NCI-H82 treated with DMSO at 0.1 percent for 48 hours (cell line): ENCODE measurements at regions not wholly inside any gene's neighbourhood (a gene's known extent, or its start where the extent isn't known, plus 50 kb on each side); places are given as distances from the start of the nearest gene placed in this dataset.
A peak's percentile ranks its signal among the peaks of the same experiment; 100 is the strongest.

Experiments used
- DNase-seq: peaks from one replicate; lab custom pipeline; 2025; ENCODE audit not compliant: unreplicated experiment; lab: John Stamatoyannopoulos, UW

DNA sequence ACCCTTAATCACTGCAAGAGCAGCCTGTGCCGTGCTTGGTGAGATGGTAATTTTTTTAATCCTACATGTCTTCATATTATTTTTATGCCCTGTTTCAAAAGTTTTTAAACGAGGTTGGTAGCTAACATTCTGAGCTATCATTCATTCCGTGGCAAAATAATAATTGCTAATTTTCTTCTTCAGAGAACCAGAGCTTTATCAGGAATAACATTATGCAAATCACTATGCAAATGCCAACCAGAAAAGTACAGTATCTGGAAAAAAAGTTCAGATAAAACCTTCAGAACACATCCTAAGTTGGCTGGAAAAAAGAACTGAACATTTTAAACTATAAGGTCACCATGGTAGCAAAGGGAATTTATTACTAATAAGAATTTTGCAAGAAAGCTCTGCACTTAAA lies 165.1 kb upstream of the NABP1 start:
- DNase-seq = no peak

DNA sequence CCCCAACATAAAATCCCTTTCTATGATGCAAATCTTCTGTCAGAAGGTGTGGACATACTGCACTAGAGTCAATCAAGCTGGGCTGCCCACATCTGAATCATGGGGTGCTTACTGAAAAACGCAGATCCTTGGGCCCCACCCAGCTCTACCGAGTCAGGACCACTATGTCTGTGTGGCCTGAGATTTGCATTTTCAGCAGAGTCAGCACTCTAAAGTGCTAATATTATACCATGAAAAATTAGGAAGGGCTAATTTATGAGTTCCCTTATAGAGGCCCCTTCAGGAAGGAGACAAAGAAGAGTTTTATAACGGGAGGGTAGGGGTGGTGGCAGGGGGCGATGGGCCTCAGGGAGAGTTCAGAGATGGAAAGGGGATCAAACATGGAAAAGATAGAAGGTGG lies 163.3 kb upstream of the NABP1 start:
- DNase-seq = no peak

DNA sequence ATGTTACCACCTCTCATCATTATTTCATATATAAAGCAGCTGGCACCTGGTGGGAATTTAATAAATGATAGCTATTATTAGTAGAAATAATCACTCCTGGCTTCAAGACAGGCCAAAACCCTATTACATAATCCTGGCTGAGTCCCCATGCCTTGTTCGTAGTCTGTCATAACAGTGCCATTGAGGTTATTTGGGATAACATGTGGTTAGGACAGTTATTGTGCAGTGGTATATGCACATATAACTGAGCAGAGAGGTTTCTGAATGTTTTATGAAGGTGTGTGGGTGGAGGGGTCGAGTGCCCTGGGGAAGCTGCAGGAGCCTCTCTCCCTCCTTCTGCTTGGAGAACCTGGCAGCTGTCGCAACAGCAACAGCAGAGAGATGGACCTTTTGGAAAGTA lies 162.4 kb upstream of the NABP1 start:
- DNase-seq = no peak

DNA sequence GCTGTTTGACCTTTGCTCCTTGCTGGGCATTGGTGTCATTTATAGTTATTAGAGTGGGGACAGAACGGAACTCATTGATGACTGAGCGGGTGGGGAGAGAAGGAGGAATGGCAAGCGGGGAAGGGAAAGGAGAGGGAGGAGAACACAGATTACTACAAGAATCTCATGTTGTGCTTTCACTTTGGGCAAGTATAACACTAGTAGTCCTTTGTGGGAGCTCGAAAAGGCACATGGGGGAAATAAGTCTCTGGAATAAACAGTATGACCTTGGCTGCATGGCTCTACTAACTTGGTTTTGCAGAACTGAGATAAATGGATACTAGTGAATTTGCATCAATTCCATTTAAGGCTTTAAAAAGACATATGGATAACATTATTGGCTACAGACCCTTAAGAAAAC lies 161.7 kb upstream of the NABP1 start:
- DNase-seq = no peak

DNA sequence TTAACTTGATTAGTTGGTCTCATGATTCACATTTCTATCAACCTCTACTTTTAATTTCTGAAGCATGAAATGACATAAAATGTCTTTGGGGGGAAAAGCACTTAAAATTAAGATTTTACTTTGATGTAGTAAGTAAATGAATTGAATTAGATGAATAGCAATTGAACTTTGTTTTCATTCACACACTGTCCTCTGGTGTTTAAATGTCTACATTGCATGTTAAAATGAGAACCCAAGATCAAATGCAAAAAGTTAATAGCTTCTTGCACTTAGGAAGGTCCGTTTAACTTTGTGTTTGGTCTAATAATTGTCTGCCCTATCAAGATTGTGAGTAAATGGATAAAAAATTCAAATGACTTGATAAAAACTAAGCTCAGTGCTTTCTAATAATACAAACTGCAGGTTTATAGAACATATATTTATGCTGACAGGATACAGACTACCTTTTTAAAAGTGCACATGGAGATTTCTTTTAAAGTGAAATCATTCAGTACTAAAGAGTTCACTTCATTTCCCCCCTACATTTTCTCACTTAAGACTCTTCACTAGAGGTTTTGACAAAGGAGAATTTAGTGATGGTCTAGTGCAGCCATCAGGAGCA lies 156.2 kb upstream of the NABP1 start:
- no peak for DNase-seq

DNA sequence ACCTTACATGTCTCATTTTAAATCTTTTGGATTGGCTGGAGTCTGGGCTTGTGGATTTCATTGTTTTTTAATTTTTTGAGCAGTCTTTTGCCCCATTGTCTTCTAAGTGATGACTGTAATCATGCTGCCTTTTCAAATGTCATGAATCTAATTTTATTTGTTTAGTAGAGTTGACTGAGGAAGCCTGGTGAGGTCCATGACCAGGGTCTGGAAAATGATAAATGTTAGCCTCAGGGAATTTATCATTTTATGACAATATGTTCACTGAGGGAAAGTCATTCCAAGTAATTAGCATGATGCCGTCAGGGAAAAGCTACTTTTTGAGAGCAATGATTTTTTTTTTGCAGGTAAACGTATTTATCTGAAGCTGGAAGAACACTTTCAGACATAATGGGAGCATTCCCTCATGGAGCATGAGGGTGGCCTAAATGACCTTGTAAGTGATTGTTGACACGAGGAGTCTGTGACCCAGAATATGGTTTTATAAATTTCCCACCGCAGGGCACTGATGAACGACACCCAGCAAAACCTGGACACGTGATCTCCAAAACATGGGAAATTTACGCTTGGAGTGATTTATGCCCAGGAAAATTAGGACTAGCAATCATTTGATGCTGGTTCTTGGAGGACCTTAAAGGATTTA lies 155.3 kb upstream of the NABP1 start:
- no peak for DNase-seq

DNA sequence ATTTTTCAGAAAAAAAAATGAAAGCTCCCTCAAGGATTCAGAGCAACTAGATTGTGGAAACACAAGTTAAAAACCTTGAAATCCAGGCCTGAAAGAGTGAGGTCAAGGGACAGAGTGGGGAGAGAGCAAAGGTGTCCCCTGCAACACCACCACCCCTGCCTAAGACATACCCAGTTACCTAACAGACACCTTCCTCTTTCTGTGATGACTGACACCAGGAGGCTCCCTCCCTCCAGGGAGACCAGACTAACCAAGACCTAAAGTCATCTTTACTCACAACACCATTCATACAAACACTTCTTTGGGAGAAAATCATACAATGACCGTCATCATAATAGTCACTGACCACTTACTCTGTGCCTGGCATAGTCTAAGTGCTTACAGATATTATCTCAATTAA lies 151.8 kb upstream of the NABP1 start:
- no peak for DNase-seq

DNA sequence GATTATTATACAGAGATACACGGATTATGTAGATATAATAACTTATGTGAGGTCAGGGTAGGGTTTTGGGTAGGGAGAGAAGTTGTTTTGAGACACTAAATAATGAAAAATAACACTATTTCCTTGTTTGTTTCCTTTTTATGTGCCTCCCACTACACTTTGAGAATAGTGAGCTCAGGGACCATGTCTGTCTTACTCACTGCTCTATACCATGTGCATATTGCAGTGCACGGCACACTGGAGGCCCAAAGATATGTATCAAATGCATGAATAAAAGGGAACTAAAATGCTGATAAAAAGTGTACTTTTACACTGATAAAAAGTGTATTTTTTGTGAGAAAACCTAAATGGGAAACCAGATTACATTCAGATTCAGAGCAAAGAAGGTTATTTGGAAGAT lies 151.4 kb upstream of the NABP1 start:
- no peak for DNase-seq

DNA sequence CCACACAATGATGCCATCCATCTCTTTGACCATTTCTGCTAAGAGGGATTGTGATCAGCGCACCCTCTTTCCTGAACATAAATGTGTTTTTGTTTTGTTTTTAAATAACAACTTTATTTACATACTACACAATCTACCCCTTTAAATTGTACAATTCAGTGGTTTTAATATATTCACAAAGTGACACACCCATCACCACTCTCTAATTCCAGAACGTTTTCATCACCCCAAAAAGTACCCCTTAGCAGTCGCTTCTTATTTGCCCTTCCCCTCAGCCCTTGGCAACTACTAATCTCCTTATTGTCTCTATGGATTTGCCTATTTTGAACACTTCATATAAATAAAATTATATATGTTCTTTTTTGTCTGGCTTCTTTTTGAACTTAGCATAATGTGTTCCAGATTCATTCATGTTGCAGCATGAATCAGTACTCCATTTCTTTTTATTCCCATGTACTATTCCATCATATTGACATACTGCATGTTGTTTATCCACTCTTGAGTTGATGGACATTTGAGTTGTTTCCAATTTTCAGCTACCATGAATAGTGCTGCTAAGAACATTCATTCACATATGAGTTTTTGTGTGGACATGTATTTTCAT lies 150.9 kb upstream of the NABP1 start:
- DNase-seq = no peak

DNA sequence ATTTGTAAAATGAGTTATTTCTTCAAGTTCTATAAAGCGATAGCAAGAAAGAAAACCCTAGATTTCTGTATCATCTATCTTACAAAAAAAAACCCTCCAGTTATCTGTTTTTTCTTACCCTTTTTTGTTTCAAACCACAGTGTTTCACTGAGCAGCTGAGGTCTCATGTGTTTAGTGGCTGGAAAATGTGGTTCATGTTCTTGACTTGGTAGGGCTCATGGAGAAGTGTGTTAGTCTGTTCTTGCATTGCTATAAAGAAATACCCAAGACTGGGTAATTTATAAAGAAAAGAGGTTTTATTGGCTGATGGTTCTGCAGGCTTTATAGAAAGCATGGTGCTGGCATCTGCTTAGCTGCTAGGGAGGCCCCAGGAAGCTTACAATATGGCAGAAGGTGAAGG lies 147.3 kb upstream of the NABP1 start:
- no peak for DNase-seq

DNA sequence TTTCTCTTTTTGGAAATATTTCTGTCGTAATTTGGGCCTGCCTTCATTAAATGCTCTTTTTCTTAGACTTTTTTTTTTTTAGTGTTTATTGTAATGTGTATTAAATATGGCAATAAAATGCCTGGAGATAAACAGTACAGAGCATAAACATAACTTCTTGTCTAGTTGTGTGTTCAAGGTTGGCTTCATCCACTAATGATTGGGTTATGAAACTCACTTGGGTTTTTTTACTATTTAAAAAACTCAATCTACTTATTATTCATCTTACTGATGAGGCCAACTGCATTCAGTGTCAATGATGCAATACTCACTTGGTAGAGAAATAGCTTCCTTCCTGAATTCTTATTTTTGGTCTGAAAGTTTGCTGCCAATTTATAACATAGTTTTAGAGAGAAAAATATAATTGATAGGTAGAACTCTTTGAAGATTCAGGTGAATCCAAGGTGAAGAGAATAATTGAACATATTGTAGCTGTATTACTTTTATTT lies 144.2 kb upstream of the NABP1 start:
- no peak for DNase-seq

DNA sequence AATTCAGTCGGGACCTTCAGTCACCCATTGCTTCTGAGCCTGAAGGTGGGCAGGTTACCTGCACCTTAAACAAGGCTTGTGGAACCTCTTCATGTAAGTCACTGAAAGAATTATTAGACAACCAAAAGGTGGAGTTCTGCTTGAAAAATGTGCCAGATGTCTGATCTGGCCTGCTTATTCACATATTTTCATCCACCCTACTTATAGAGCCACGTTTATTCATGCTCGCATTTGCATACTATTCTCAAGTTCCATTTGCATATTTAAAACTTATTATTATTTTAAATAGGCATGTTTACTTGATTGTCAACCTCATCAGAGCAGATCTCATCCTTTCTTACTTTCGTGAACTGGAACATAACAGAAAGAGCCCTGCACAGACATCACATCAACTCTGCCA lies 140.0 kb upstream of the NABP1 start:
- DNase-seq = no peak

DNA sequence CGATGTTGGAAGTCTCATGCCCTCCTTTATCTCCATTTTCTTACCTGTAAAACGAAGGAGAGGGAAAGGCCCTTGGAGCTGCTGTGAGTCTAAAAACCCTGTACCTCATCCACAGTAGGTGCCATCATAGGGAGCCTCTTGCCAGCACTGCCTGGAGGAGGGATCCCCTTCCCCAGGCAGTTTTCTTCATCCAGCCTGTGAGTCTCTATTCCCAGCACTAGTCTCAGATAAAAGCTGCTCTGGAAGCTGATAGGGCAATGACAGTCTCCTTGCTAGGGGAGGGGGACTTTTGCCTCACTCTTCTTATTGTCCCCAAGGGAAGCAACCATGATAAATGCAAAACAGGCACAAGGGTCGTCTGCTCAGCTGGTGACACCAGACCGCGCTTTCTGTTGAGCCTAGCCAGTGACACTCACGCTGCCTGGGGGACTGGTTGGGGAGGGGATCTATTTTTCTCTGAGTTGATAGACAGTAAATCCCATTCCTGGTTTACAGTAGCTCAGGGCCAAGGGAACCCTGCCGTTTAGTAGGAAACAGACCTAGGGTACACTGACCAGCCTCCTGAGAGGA lies 139.5 kb upstream of the NABP1 start:
- DNase-seq = no peak

DNA sequence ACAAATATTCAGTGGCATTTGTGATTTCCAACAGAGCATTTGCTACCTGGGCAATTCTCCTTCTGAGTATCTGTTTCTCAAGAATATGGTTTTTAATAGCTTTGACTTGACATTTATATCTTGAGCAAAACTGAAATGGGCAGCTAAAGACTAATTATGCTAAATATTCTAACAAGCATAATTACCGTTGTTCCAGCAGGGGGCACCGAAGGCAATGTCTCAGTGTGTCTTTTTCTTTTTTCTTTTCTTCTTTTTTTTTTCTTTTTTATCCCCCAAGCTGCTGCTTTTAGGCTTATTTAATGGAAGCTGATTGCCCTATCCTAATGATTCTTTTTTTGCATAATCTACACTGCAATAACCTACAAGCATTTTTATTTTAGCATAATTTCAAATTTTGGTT lies 138.9 kb upstream of the NABP1 start:
- no peak for DNase-seq

DNA sequence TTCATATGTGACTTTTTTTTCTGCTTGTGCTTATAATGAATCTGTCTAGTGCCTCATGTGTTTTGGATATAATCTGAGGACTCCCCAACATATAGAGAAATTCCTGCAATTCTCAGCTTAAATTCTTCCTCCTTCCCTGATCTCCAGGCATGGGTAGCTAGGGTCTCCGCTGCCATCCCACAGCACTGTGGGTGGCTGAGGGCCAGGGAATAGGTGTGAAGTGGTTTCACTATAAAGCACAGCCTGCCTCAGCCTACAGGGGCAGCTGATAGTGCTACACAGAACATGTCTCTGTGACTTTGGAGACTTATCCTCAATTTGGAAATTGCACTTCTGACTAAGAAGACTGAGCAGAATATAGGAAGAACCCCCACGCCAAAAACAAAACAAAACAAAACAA lies 137.3 kb upstream of the NABP1 start:
- no peak for DNase-seq

DNA sequence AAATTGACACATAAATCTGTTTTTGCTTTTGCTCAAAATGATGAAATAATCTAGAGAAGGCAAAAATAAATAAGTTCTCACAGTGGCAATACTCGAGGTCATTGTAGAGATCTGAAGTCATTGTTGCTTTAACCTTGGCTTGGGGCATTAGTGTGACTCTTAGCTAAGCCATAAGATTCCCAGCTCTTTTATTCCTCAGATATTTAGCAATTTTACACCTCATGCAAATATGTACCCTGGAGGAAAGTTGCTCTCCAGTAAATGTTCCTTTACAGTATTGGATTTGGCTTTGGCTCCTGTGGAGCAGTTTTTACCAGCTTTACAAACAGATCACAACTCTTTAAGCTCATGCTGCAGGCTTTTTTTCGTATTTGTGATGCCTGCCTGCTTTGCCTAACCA lies 134.2 kb upstream of the NABP1 start:
- DNase-seq = no peak

DNA sequence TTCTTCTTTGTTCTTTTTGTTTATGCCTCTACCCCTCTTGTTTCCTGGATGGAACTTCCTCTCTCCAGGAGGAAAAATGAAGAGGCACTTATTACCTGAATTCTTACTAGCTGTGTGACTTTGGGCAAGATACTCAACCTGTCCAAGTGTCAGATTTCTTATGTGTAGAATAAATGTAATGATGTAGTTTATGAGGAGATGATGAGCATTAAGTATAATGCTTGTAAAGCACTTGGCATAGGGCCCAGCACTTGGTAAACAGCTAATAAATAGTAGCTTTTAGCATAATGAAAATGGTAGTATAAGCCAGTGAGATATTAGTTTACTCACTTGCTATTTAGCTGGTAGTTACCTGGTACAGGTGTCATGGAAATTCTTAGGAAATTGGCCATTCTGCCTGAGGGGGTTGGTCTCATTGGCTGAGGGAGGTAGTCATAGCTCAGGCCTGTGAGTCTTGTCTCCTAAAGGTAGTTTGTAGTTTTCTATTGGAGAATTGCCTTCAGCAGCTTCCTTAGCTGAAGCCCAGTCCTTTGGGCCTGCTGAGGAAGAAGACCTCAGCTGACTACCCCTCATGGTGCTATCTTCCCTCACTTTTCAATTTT lies 133.4 kb upstream of the NABP1 start:
- no peak for DNase-seq

DNA sequence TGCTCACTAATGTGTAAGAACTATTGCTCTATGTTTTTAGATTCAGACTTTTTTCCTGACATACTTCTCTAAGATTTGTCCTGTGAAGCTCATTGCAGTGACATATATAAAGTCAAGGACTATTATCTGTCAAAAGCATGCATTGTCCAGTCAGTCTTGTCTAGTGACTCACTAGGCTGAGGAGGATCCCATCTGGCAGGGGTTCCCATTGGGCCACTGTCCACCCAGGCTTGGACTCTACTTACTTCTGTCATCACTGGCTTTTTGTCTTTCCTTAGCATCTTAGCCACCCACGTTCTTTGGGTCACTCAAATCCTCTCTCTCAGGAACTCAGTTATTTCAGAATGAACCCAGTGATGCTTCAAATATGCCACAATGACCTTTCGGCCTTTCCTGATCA lies 132.6 kb upstream of the NABP1 start:
- DNase-seq = no peak

DNA sequence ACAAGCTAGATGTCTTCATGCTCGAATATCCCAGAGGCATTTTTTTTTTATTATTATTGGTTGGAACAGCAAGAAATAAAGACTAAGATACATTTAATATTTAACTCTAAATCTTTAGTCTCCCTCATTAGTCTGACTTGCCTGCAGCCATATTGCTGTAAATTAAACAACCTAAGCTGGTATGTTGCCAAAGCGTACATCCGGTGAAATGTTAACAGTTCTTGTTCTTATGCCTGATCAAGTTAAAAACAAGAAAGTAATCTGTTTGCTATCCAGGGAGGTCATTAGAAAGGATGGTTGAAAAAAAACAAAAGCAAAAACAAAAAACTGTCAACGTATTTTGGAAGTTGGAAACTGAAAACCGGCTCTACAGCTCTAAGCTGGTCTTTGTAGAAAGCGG lies 125.9 kb upstream of the NABP1 start:
- no peak for DNase-seq

DNA sequence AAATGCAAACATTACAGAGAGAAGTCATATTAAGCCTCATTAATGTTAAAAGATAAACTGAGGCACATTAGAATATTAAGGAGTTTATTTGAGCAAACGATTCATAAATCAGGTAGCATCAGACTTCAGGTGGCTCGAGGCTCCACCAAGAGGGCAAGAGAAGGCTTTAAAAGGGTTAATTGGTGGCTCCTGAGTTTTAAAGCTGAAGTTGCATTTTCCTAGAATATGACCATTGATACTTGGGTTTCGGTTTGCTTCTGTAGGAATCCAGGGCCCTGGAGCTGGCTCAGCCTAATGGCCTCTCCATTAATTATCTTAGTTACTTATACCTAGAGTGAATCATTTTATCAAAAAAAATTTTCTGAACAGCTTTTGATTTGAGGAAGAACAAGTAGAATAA lies 123.7 kb upstream of the NABP1 start:
- no peak for DNase-seq

DNA sequence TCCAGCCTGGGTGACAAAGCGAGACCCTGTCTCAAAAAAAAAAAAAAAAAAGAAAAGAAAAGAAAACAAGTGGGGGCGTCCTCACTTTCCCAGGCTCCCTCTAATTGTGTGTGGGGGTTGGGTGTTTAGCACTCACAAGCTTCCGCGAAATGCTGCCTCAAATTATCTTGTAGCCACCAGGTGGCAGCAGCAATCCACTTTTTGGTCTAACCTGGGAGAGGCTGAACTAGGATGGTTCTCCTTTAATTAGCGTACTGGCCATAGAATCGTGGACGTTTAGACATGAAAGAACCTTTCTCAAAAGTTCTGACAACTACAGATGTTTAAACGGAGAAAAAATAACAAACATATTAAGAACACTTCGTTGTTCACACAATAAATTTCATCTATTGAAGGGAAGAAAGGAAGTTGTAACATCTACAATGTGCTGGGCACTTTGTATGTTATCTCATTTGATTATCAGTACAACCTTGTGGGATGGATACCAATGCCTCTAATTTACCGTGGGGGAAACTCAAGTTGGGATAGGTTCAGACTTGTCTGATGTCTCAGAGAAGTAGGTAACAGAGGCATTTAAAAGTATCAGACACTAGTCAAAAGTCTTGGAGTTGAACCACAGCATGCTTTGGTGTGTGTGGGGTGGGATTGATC lies 122.7 kb upstream of the NABP1 start:
- DNase-seq = peak; percentile 25

DNA sequence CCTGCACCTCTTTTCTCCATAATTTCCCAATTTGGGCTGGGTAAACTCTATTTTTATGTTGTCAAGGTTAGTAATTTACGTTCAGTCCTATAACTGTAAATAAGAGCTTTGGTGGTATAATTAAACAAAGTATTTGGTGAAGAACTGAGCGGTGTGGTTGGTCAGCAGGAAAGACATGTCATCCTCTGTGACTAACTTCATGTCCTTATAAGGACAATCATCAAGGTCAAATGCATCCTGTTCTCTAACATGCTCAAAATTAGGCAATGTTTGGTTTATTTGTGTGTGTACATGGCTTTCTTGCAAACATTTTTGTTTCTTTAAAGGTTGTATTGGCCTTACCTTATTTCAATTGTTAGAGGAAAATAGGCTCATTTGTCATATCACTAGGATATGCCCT lies 121.5 kb upstream of the NABP1 start:
- DNase-seq = no peak
